Lower lobe of right lung (tissue), 2 donors: ENCODE measurements at regions not wholly inside any gene's neighbourhood (a gene's known extent, or its start where the extent isn't known, plus 50 kb on each side); places are given as distances from the start of the nearest gene placed in this dataset.

Experiments used
- ATAC-seq, 2 donors: fragments of 200-7000 bp; cut with Tn5 transposase; one replicate each; pipeline ENCODE4 v1.9.1; 2020 to 2022; ENCODE audit warnings: mild to moderate bottlenecking in 2 of 2, moderate library complexity in 2 of 2
- DNase-seq: peaks from one replicate; pipeline ENCODE4 v3.0.0-alpha.2; 2020
- H3K27ac ChIP-seq: fragments of 200-600 bp; one replicate; pipeline ENCODE4 v1.8.0; 2022
- H3K27me3 ChIP-seq: fragments of 200-600 bp; one replicate; pipeline ENCODE4 v1.8.0; 2022; ENCODE audit warnings: low read depth
- H3K36me3 ChIP-seq: fragments of 200-600 bp; one replicate; pipeline ENCODE4 v1.8.0; 2022; ENCODE audit warnings: mild to moderate bottlenecking
- H3K4me1 ChIP-seq: fragments of 200-600 bp; one replicate; pipeline ENCODE4 v1.8.0; 2022
- H3K4me3 ChIP-seq: fragments of 200-600 bp; one replicate; pipeline ENCODE4 v1.8.0; 2022; ENCODE audit warnings: mild to moderate bottlenecking
- H3K9me3 ChIP-seq: fragments of 200-600 bp; one replicate; pipeline ENCODE4 v1.8.0; 2022
- CTCF ChIP-seq: fragments of 200-600 bp; IDR thresholded peaks from one replicate; pipeline ENCODE4 v1.8.0; 2022; ENCODE audit warnings: antibody characterized with exemption, mild to moderate bottlenecking
- intact Hi-C: fragments of 100-400 bp; cut with DNase I; formaldehyde crosslinking; loops from one replicate; pipeline ENCODE4 v1.11.0; 2022
- donor health status: DM: no; HTN: yes; CAD: no; lungs with severe emphysema.

DNA sequence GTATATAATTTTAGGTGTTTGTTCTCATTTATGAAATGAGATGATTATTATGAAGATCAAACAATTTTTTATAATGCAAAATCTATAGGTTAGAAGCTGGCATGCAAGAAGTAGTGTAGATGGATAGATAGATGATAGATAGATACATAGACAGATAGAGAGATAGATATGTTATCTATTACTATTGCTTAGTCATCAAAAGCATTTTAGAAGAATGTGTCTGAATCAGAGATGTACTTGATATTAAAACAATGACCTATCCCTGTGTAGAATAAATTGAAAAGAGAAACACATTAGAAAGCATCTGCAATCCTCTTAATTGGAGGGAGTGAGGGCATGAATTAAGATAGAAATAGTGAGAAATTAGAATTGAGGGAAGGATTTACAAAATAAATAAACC is 436.2 kb upstream of the NXPH2 start:
- Histone ChIP-seq H3K9me3 (no peaks in the 10 kb centered on the region), H3K4me3 (no peak overlapping the region), H3K36me3 (no peaks in the 10 kb centered on the region), H3K4me1 (no peaks in the 10 kb centered on the region), H3K27ac (no peak overlapping the region), H3K27me3 (no peaks in the 10 kb centered on the region)
- intact Hi-C loops = no loop called here
- DNase-seq (no peak), ATAC-seq (no peak)
- no peak for TF ChIP-seq CTCF

DNA sequence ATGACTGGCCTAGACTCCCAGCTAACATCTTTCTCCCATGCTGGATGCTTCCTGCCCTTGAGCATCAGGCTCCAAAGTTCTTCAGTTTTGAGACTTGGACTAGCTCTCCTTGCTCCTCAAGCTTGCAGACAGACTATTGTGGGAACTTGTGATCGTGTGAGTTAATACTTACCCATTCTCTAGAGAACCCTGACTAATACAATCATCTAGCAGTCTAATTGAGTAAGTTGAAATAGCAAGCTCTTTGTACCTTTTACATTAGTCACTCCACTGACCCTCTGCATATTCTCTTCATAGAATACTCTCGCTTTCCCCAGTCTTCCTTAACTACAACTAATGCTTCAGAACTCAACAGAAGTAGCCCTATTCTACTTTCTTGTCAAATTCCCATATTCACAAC is 434.6 kb upstream of the NXPH2 start:
- H3K4me3 ChIP-seq = no peak overlapping the region
- intact Hi-C loops = no loop called here

DNA sequence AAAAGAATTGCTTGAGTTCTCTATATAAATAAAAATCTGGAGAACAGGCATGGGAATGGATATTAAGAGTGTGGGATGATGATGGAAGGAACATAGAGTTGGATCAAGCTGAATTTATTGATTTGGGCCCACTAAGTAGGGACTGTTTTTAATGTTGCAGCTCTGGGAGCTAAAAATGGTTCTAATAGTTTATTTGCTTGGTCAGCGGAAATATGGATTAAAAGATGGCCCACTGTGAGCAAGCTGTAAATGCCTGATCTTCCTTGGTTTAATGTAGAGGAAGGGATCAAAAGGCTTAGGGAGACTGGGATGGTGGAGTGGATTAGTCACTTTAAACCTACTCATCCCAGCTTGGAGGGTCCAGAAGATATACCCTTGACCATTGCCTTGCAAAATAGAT is 429.4 kb upstream of the NXPH2 start:
- H3K4me3 ChIP-seq = no peak overlapping the region

More for the DNA sequence above, 434.6 kb upstream of the NXPH2 start:
- ATAC-seq = no peak
- DNase-seq = no peak
- Histone ChIP-seq H3K27me3 (no peaks in the 10 kb centered on the region), H3K36me3 (no peaks in the 10 kb centered on the region), H3K27ac (no peak overlapping the region), H3K4me1 (no peaks in the 10 kb centered on the region), H3K9me3 (no peaks in the 10 kb centered on the region)
- no peak for TF ChIP-seq CTCF

DNA sequence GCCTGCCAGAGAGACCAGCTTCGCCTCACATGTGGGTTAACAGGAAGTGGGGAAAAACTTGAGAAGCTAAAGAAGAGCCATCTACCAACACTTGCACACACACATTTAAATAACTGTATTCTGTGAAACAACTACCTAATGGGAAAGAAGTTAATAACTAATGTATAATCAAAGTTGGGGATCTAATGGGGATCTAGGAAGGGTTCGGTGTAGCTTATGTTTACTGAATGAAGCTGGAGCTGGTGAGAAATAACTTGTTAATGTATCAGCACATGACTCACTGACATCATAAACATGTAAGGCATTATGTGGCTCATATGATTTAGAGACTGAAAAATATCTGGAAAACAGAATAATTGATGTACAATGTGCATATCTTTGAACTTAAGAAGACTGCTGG is 421.3 kb upstream of the NXPH2 start:
- H3K9me3 ChIP-seq = no peaks in the 10 kb centered on the region
- intact Hi-C loops = no loop called here
- H3K4me3 ChIP-seq = no peak overlapping the region
- H3K27me3 ChIP-seq = no peaks in the 10 kb centered on the region
- ATAC-seq (no peak), DNase-seq (no peak)
- H3K27ac ChIP-seq = no peak overlapping the region
- H3K36me3 ChIP-seq = no peaks in the 10 kb centered on the region
- no peak for TF ChIP-seq CTCF
- H3K4me1 ChIP-seq = no peaks in the 10 kb centered on the region

More for the DNA sequence above, 429.4 kb upstream of the NXPH2 start:
- H3K9me3 ChIP-seq = no peaks in the 10 kb centered on the region
- H3K36me3 ChIP-seq = no peaks in the 10 kb centered on the region
- no peak overlapping the region for H3K27ac ChIP-seq
- DNase-seq (no peak), ATAC-seq (no peak)
- no peaks in the 10 kb centered on the region for H3K27me3 ChIP-seq
- intact Hi-C loops = no loop called here
- TF ChIP-seq CTCF = no peak
- H3K4me1 ChIP-seq = no peaks in the 10 kb centered on the region

DNA sequence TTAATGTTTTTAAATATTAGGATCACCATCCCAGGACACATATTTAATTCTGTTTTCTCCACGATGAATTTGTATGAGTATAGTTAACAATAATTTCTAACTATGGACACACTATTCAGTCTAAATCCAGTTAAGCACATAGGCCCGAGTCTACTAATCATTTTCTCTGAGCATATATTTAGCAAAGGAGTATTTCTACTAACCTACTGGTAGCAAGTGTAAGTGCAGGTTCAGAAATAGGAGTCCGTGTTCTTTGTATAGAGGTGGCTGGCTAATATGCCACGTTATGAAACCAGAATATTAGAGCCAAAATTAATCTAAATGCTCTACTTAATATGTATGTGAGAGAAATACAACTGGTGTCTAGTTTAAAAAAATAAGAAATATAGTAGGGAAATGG is 416.6 kb upstream of the NXPH2 start:
- Histone ChIP-seq H3K36me3 (no peaks in the 10 kb centered on the region), H3K27ac (no peak overlapping the region), H3K27me3 (no peaks in the 10 kb centered on the region), H3K4me1 (no peaks in the 10 kb centered on the region), H3K9me3 (no peaks in the 10 kb centered on the region), H3K4me3 (no peak overlapping the region)
- intact Hi-C loops = no loop called here
- no peak for DNase-seq
- no peak for ATAC-seq
- TF ChIP-seq CTCF = no peak

DNA sequence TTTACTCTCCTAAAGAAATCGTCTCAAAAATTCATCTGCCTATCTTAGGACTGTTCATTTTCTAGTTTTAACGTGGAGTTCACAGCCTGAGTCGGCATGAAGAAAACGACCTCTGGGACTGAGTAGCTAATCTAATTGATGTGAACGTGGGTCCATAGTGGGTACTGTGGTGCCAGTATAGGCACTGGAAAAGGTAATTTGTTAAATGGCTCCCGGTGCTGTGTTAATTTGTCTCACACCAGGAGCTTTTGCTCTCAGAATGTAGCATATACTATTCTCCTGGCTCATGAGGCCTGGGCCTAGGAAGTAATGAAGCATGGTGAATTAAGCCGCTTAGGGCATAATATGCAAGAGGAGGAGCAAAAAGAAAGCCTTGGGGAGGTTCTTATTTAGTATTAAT is 414.4 kb upstream of the NXPH2 start:
- DNase-seq = no peak
- TF ChIP-seq CTCF = no peak
- no peak for ATAC-seq

More for the DNA sequence above, 414.4 kb upstream of the NXPH2 start:
- intact Hi-C loops = no loop called here
- Histone ChIP-seq H3K4me1 (no peaks in the 10 kb centered on the region), H3K9me3 (no peaks in the 10 kb centered on the region), H3K4me3 (no peak overlapping the region), H3K27ac (no peak overlapping the region), H3K36me3 (no peaks in the 10 kb centered on the region), H3K27me3 (no peaks in the 10 kb centered on the region)
